Body of pancreas (tissue), 4 donors: ENCODE measurements at regions not wholly inside any gene's neighbourhood (a gene's known extent, or its start where the extent isn't known, plus 50 kb on each side); places are given as distances from the start of the nearest gene placed in this dataset.
A peak's percentile ranks its signal among the peaks of the same experiment; 100 is the strongest.

Experiments
- ATAC-seq: fragments of 150-250 bp; one replicate; pipeline ENCODE4 v1.9.1; 2016
- DNase-seq, 4 donors: peaks; one replicate each; pipeline ENCODE4 v3.0.0-alpha.2; 2019
- H3K27ac ChIP-seq, 4 donors: fragments of 200-600 bp; sonication (generic); 1 replicate in 3 of 4; 2 replicates in 1 of 4; pipeline versions ENCODE4 v1.5.1 to v1.6.1; 2016 to 2019; ENCODE audit warnings: mild to moderate bottlenecking in 1 of 4, mixed read lengths in 1 of 4, moderate library complexity in 1 of 4
- H3K27me3 ChIP-seq, 2 donors: fragments of 200-600 bp; sonication (generic); one replicate each; pipeline ENCODE4 v1.6.0; 2016; ENCODE audit warnings: mild to moderate bottlenecking in 1 of 2
- H3K36me3 ChIP-seq, 2 donors: fragments of 200-600 bp; sonication (generic); replicated peaks in 1 of 2; 2 replicates each; pipeline ENCODE4 v1.5.1; 2016; ENCODE audit warnings: low read depth in 2 of 2; ENCODE audit not compliant: insufficient read depth in 1 of 2
- H3K4me1 ChIP-seq: fragments of 200-600 bp; sonication (generic); one replicate; pipeline ENCODE4 v1.6.0; 2016
- H3K4me3 ChIP-seq, 2 donors: fragments of 200-600 bp; sonication (generic); 1 replicate in 1 of 2; 2 replicates in 1 of 2; pipeline ENCODE4 v1.5.1; 2016 to 2019
- H3K9me3 ChIP-seq, 3 donors: fragments of 200-600 bp; sonication (generic); 1 replicate in 2 of 3; 2 replicates in 1 of 3; pipeline ENCODE4 v1.5.1; 2016
- POLR2A ChIP-seq, 3 donors: fragments of 450-650 bp; IDR thresholded peaks; one replicate each; pipeline ENCODE4 v1.6.1; 2016; ENCODE audit warnings: antibody characterized with exemption in 3 of 3, mild to moderate bottlenecking in 2 of 3
- WGBS, 2 donors: methylation state at CpG; one replicate each; pipeline ENCODE4 v1.1.5; 2017; 5-methylcytosine and 5-hydroxymethylcytosine counted together
- intact Hi-C: fragments of 100-400 bp; cut with DNase I; formaldehyde crosslinking; loops from one replicate; pipeline ENCODE4 v1.15.1; 2023
- TF ChIP-seq, protein P1 (sequence below), 7 experiments: fragments of 450-650 bp in 4 of 7; fragments of 200-600 bp in 3 of 7; sonication (generic) in 3 of 7; IDR thresholded peaks; one replicate each; pipeline ENCODE4 v1.5.1; 2016 to 2019; ENCODE audit warnings: antibody characterized with exemption in 7 of 7

DNA sequence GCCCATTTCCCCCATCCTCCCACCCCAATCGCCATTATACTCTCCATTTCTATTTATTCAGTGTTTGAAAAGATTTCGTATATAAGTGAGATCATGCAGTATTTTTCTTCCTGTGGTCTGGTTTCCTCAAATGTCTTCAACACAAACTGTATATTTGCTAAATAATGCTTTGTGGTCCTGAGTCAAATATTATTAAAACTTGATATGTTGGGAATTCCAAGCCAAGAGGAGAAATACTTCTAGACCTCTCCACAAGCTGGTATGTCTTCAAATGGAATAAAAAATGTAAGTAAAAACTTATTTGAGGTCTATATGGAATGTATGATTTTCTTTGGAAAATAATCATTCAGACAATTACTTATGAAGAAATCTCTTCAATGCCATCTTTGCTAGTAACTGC, 122.5 kb upstream of the TSC22D2 start:
- H3K4me1 ChIP-seq, result peaks cover 5% of the 10 kb centered on the region
- no peaks in the 10 kb centered on the region for H3K9me3 ChIP-seq
- H3K27ac ChIP-seq, result no peak overlapping the region
- TF ChIP-seq, protein P1, sequence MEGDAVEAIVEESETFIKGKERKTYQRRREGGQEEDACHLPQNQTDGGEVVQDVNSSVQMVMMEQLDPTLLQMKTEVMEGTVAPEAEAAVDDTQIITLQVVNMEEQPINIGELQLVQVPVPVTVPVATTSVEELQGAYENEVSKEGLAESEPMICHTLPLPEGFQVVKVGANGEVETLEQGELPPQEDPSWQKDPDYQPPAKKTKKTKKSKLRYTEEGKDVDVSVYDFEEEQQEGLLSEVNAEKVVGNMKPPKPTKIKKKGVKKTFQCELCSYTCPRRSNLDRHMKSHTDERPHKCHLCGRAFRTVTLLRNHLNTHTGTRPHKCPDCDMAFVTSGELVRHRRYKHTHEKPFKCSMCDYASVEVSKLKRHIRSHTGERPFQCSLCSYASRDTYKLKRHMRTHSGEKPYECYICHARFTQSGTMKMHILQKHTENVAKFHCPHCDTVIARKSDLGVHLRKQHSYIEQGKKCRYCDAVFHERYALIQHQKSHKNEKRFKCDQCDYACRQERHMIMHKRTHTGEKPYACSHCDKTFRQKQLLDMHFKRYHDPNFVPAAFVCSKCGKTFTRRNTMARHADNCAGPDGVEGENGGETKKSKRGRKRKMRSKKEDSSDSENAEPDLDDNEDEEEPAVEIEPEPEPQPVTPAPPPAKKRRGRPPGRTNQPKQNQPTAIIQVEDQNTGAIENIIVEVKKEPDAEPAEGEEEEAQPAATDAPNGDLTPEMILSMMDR (IDR thresholded peaks at IDR 0.05), result no peak
- no peak for TF ChIP-seq POLR2A (IDR thresholded peaks at IDR 0.05)
- no peaks in the 10 kb centered on the region for H3K27me3 ChIP-seq
- H3K36me3 ChIP-seq, result no peaks in the 10 kb centered on the region
- no peak for ATAC-seq
- intact Hi-C loops, result loop anchor here (5.0 kb wide), 1 partner anchor 212 kb away; no protein-coding TSS in a partner anchor
- WGBS, 2 donors, result 78 to 92% methylated on average over 2 of the region's 2 CpGs
- H3K4me3 ChIP-seq, result no peak overlapping the region
- DNase-seq, result no peak

GRCh38 chr3:150278843-150279381, 129.2 kb upstream of the TSC22D2 start:
- 27 to 49% methylated on average over 7 of the region's 7 CpGs for WGBS, 2 donors
- DNase-seq (no peak), ATAC-seq (peak; percentile 95)
- peaks cover 9% of the 10 kb centered on the region for H3K4me1 ChIP-seq
- H3K36me3 ChIP-seq, result no peaks in the 10 kb centered on the region
- peak overlapping the region in 1 of 4 donors; percentile 53 for H3K27ac ChIP-seq
- no peak overlapping the region for H3K4me3 ChIP-seq
- no peak for TF ChIP-seq POLR2A (IDR thresholded peaks at IDR 0.05)
- TF ChIP-seq, protein P1 (IDR thresholded peaks at IDR 0.05), result no peak
- H3K27me3 ChIP-seq, result no peaks in the 10 kb centered on the region
- intact Hi-C loops, result no loop called here
- no peaks in the 10 kb centered on the region for H3K9me3 ChIP-seq

DNA sequence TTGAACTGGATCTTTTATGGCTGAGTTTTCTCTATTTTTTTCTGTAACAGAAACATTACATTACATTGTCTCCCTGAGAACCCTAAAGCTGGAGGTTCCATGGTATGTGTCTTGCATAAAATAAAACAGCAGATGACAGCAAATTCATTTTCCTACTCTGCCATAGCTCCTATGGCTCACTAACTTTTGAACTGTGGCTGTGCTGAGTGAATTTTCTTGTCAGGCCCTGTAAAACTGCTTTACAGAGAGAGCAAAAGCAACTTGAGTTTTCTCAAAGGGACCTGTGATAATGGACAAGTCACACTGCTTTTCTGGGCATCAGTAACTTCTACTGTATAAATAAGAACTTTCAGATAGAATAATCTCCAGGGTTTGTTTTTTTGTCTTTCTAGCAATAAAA, 129.9 kb upstream of the TSC22D2 start:
- Histone ChIP-seq H3K27me3 (no peaks in the 10 kb centered on the region), H3K4me3 (no peak overlapping the region), H3K4me1 (peaks cover 9% of the 10 kb centered on the region), H3K9me3 (no peaks in the 10 kb centered on the region), H3K27ac (no peak overlapping the region), H3K36me3 (no peaks in the 10 kb centered on the region)
- intact Hi-C loops, result no loop called here
- ATAC-seq, result no peak
- no peak for DNase-seq
- TF ChIP-seq, protein P1 (IDR thresholded peaks at IDR 0.05), result no peak
- no peak for TF ChIP-seq POLR2A (IDR thresholded peaks at IDR 0.05)

DNA sequence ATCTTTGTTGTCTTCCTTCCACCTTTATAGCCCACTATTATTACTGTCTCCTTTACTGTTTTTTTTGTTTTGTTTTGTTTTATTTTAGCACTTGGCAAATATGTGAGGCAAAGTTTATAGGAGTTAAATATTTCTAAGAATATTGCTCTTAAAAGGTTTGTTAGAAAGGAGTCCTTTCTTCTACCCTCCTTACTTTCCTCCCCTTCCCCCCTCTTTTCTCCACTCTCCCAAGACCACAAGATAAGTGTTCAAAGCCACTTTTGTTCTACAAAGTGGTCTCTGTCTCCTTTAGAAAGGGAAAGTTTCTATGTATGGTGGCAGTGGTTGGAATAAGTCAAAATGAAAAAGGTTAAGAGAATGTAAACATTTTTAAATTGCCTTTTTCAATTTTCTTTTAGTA, 130.7 kb upstream of the TSC22D2 start:
- Histone ChIP-seq H3K36me3 (no peaks in the 10 kb centered on the region), H3K27ac (no peak overlapping the region), H3K9me3 (no peaks in the 10 kb centered on the region), H3K4me1 (peaks cover 9% of the 10 kb centered on the region), H3K4me3 (no peak overlapping the region), H3K27me3 (no peaks in the 10 kb centered on the region)
- no peak for ATAC-seq
- TF ChIP-seq, protein P1 (IDR thresholded peaks at IDR 0.05), result no peak
- no peak for TF ChIP-seq POLR2A (IDR thresholded peaks at IDR 0.05)
- intact Hi-C loops, result no loop called here
- DNase-seq, result no peak

GRCh38 chr3:150275941-150276340, 132.2 kb upstream of the TSC22D2 start:
- H3K27ac ChIP-seq, result no peak overlapping the region
- no peaks in the 10 kb centered on the region for H3K9me3 ChIP-seq
- no peak for ATAC-seq
- H3K4me3 ChIP-seq, result no peak overlapping the region
- no peaks in the 10 kb centered on the region for H3K36me3 ChIP-seq
- peaks cover 9% of the 10 kb centered on the region for H3K4me1 ChIP-seq
- H3K27me3 ChIP-seq, result no peaks in the 10 kb centered on the region
- TF ChIP-seq, protein P1 (IDR thresholded peaks at IDR 0.05), result no peak
- no peak for TF ChIP-seq POLR2A (IDR thresholded peaks at IDR 0.05)
- DNase-seq, result no peak
- intact Hi-C loops, result no loop called here
- 46 to 56% methylated on average over 3 of the region's 3 CpGs for WGBS, 2 donors
